GM21390 (cell line): ENCODE measurements at regions not wholly inside any gene's neighbourhood (a gene's known extent, or its start where the extent isn't known, plus 50 kb on each side); places are given as distances from the start of the nearest gene placed in this dataset.
"Not testable (repeated sequence)": the region's sequence is repeated elsewhere in the genome, so short reads cannot be mapped to it uniquely, and the experiment has no call there.

ENCODE experiments used
- ATAC-seq: cut with Tn5 transposase; IDR thresholded peaks from one replicate; pipeline ENCODE4 v1.9.1; 2021; ENCODE audit not compliant: unreplicated experiment

GRCh38 chr5:29148073-29148472 lies 2045.4 kb upstream of the CDH6 start:
- no peak for ATAC-seq

- ATAC-seq, result no peak
These were observed 2050.2 kb upstream of the CDH6 start for GRCh38 chr5:29143266-29143665.

GRCh38 chr5:29134418-29134817 lies 2059.1 kb upstream of the CDH6 start:
- ATAC-seq, result no peak

- ATAC-seq, result no peak
These were observed 2062.2 kb upstream of the CDH6 start for GRCh38 chr5:29131285-29131684.

GRCh38 chr5:29130786-29131185 lies 2062.7 kb upstream of the CDH6 start:
- no peak for ATAC-seq

- not testable (repeated sequence) for ATAC-seq
These were observed 2065.8 kb upstream of the CDH6 start for GRCh38 chr5:29127524-29128156.

- ATAC-seq, result not testable (repeated sequence)
These were observed 2067.0 kb upstream of the CDH6 start for GRCh38 chr5:29126462-29126861.

- ATAC-seq, result no peak
These were observed 2071.2 kb upstream of the CDH6 start for GRCh38 chr5:29122306-29122705.

GRCh38 chr5:29114331-29114768 lies 2076.0 kb upstream of the CDH9 start:
- ATAC-seq, result no peak

- ATAC-seq, result no peak
These were observed 2075.1 kb upstream of the CDH9 start for GRCh38 chr5:29113516-29113915.

- no peak for ATAC-seq
These were observed 2061.2 kb upstream of the CDH9 start for GRCh38 chr5:29099585-29099984.

GRCh38 chr5:29089591-29090130 lies 2051.3 kb upstream of the CDH9 start:
- no peak for ATAC-seq

- ATAC-seq, result no peak
These were observed 2046.8 kb upstream of the CDH9 start for GRCh38 chr5:29085142-29085541.

- ATAC-seq, result no peak
These were observed 2041.4 kb upstream of the CDH9 start for GRCh38 chr5:29079771-29080170.

- no peak for ATAC-seq
These were observed 2039.1 kb upstream of the CDH9 start for GRCh38 chr5:29077451-29077850.

- no peak for ATAC-seq
These were observed 2030.7 kb upstream of the CDH9 start for GRCh38 chr5:29069104-29069402.

GRCh38 chr5:29061381-29061780 lies 2023.0 kb upstream of the CDH9 start:
- no peak for ATAC-seq

- no peak for ATAC-seq
These were observed 2016.3 kb upstream of the CDH9 start for GRCh38 chr5:29054694-29055093.

- ATAC-seq, result no peak
These were observed 2015.9 kb upstream of the CDH9 start for GRCh38 chr5:29054282-29054681.

- ATAC-seq, result no peak
These were observed 2013.1 kb upstream of the CDH9 start for GRCh38 chr5:29051509-29051908.

GRCh38 chr5:29042152-29042551 lies 2003.8 kb upstream of the CDH9 start:
- ATAC-seq, result no peak

- ATAC-seq, result no peak
These were observed 2002.0 kb upstream of the CDH9 start for GRCh38 chr5:29040404-29040803.

GRCh38 chr5:29039994-29040393 lies 2001.6 kb upstream of the CDH9 start:
- ATAC-seq, result no peak
